H1 (cell line): ENCODE measurements at regions not wholly inside any gene's neighbourhood (a gene's known extent, or its start where the extent isn't known, plus 50 kb on each side); places are given as distances from the start of the nearest gene placed in this dataset.

Source experiments
- CTCF ChIA-PET: fragments of 300-600 bp; sonication (Branson Sonifier 250); formaldehyde crosslinking; loops from one replicate; lab custom pipeline; 2021; ENCODE audit not compliant: partially characterized antibody; lab: Charles Lee
- POLR2A ChIA-PET: fragments of 300-600 bp; sonication (Branson Sonifier 250); formaldehyde crosslinking; loops from one replicate; lab custom pipeline; 2021; ENCODE audit warnings: inconsistent platforms; ENCODE audit not compliant: partially characterized antibody; lab: Charles Lee
- DNase-seq, 2 experiments: peaks; one replicate each; pipeline versions ENCODE4 v3.0.0 to v3.0.0-alpha.2; 2010 to 2022; ENCODE audit warnings: low spot score in 2 of 2, low read depth in 1 of 2, mixed read lengths in 1 of 2
- FAIRE-seq: peaks from 2 replicates; lab custom pipeline; 2011; peaks lifted over from hg19 to GRCh38; lab: Jason Lieb, UNC
- H2AFZ ChIP-seq: 2 replicates; pipeline ENCODE4 v1.8.1; 2012; ENCODE audit warnings: low read length, inconsistent platforms
- H2AK5ac ChIP-seq: 2 replicates; pipeline ENCODE4 v1.6.1; 2013; ENCODE audit warnings: low read depth, low read length
- H2BK120ac ChIP-seq: replicated peaks from 2 replicates; pipeline ENCODE3; 2013; ENCODE audit warnings: low read depth, low read length, inconsistent platforms
- H2BK12ac ChIP-seq: 2 replicates; pipeline ENCODE4 v1.6.1; 2013; ENCODE audit warnings: low read depth, low read length
- H2BK15ac ChIP-seq: 2 replicates; pipeline ENCODE4 v1.6.1; 2013; ENCODE audit warnings: low read length
- H2BK20ac ChIP-seq: 2 replicates; pipeline ENCODE4 v1.6.1; 2013; ENCODE audit warnings: low read length
- H2BK5ac ChIP-seq: 2 replicates; pipeline ENCODE4 v1.6.1; 2013; ENCODE audit warnings: low read depth, low read length
- H3K14ac ChIP-seq: 2 replicates; pipeline ENCODE4 v1.6.1; 2013; ENCODE audit warnings: inconsistent platforms; ENCODE audit not compliant: insufficient read length
- H3K18ac ChIP-seq: 2 replicates; pipeline ENCODE4 v1.6.1; 2013; ENCODE audit warnings: low read length; ENCODE audit errors: extremely low read depth
- H3K23ac ChIP-seq: 2 replicates; pipeline ENCODE4 v1.6.1; 2013; ENCODE audit warnings: inconsistent platforms; ENCODE audit not compliant: insufficient read length
- H3K23me2 ChIP-seq: 2 replicates; pipeline ENCODE4 v1.6.1; 2013; ENCODE audit warnings: low read depth, low read length
- H3K27ac ChIP-seq: 2 replicates; pipeline ENCODE4 v1.6.1; 2011; ENCODE audit warnings: low read depth, low read length, inconsistent platforms
- H3K27me3 ChIP-seq, 4 experiments: replicated peaks in 1 of 4; 1 replicate in 1 of 4; 2 replicates in 3 of 4; pipeline versions ENCODE4 v1.6.1 to v1.8.1; 2011 to 2013; ENCODE audit warnings: low read length in 3 of 4, mild to moderate bottlenecking in 3 of 4, inconsistent platforms in 2 of 4, mixed read lengths in 2 of 4, moderate library complexity in 1 of 4; ENCODE audit not compliant: control insufficient read depth in 3 of 4, insufficient read depth in 3 of 4; ENCODE audit errors: extremely low read depth in 1 of 4
- H3K36me3 ChIP-seq, 4 experiments: 2 replicates each; pipeline versions ENCODE4 v1.6.1 to v1.8.1; 2011 to 2013; ENCODE audit warnings: mild to moderate bottlenecking in 4 of 4, low read length in 3 of 4, moderate library complexity in 2 of 4, control low read depth in 1 of 4, inconsistent platforms in 1 of 4; ENCODE audit not compliant: insufficient read depth in 4 of 4, control insufficient read depth in 2 of 4
- H3K4ac ChIP-seq: replicated peaks from 2 replicates; pipeline ENCODE3; 2013; ENCODE audit warnings: low read length, low read depth, mixed read lengths, inconsistent platforms; ENCODE audit not compliant: insufficient read length
- H3K4me1 ChIP-seq, 4 experiments: replicated peaks in 1 of 4; 1 replicate in 1 of 4; 2 replicates in 3 of 4; pipeline versions ENCODE4 v1.6.1 to v1.8.1; 2011 to 2013; ENCODE audit warnings: low read length in 3 of 4, inconsistent platforms in 2 of 4, mixed read lengths in 1 of 4; ENCODE audit not compliant: insufficient read depth in 4 of 4, control insufficient read depth in 3 of 4
- H3K4me2 ChIP-seq, 2 experiments: 2 replicates each; pipeline versions ENCODE4 v1.6.1 to v1.8.1; 2011 to 2013; ENCODE audit warnings: low read depth in 2 of 2, low read length in 2 of 2, control low read depth in 1 of 2, inconsistent platforms in 1 of 2, mild to moderate bottlenecking in 1 of 2; ENCODE audit not compliant: insufficient read depth in 1 of 2
- H3K4me3 ChIP-seq, 4 experiments: fragments of 200-600, 300-600 bp in 1 of 4; sonication (generic), shearing (Covaris generic), sonication (Bioruptor Twin) in 1 of 4; 2 replicates each; pipeline versions ENCODE4 v1.5.1 to v1.8.1; 2011 to 2016; ENCODE audit warnings: low read length in 4 of 4, low read depth in 3 of 4, control low read depth in 2 of 4, inconsistent platforms in 2 of 4, mild to moderate bottlenecking in 2 of 4, mixed read lengths in 1 of 4, moderate library complexity in 1 of 4; ENCODE audit not compliant: insufficient read depth in 2 of 4; ENCODE audit errors: extremely low read depth in 1 of 4
- H3K56ac ChIP-seq: replicated peaks from 2 replicates; pipeline ENCODE3; 2013; ENCODE audit warnings: low read depth, mild to moderate bottlenecking, mixed read lengths, low read length, inconsistent platforms; ENCODE audit not compliant: insufficient read length
- H3K79me1 ChIP-seq: 2 replicates; pipeline ENCODE4 v1.6.1; 2013; ENCODE audit warnings: low read depth, low read length, control low read depth
- H3K79me2 ChIP-seq, 2 experiments: 2 replicates each; pipeline versions ENCODE4 v1.6.1 to v1.8.1; 2012 to 2013; ENCODE audit warnings: low read length in 2 of 2, mild to moderate bottlenecking in 2 of 2, inconsistent platforms in 1 of 2; ENCODE audit not compliant: insufficient read depth in 2 of 2, control insufficient read depth in 1 of 2
- H3K9ac ChIP-seq, 4 experiments: replicated peaks in 1 of 4; 1 replicate in 1 of 4; 2 replicates in 3 of 4; pipeline versions ENCODE4 v1.6.1 to v1.8.1; 2011 to 2013; ENCODE audit warnings: low read depth in 3 of 4, low read length in 3 of 4, control low read depth in 2 of 4, mild to moderate bottlenecking in 2 of 4, moderate library complexity in 2 of 4, inconsistent platforms in 1 of 4; ENCODE audit errors: extremely low read depth in 1 of 4
- H3K9me3 ChIP-seq, 2 experiments: 2 replicates each; pipeline versions ENCODE4 v1.6.1 to v1.8.1; 2012 to 2013; ENCODE audit warnings: mild to moderate bottlenecking in 2 of 2, moderate library complexity in 2 of 2, control low read depth in 1 of 2, inconsistent platforms in 1 of 2, low read depth in 1 of 2, low read length in 1 of 2, mixed read lengths in 1 of 2; ENCODE audit not compliant: insufficient read depth in 2 of 2
- H4K20me1 ChIP-seq, 2 experiments: replicated peaks in 1 of 2; 2 replicates each; pipeline versions ENCODE3 to v1.8.1; 2011 to 2013; ENCODE audit warnings: inconsistent platforms in 2 of 2, low read length in 2 of 2, mild to moderate bottlenecking in 1 of 2; ENCODE audit not compliant: insufficient read depth in 2 of 2, control insufficient read depth in 1 of 2
- H4K5ac ChIP-seq: 2 replicates; pipeline ENCODE4 v1.6.1; 2013; ENCODE audit warnings: low read length, low read depth, mixed read lengths, inconsistent platforms; ENCODE audit not compliant: insufficient read length
- H4K8ac ChIP-seq: 2 replicates; pipeline ENCODE4 v1.8.0; 2013; ENCODE audit warnings: mild to moderate bottlenecking, moderate library complexity, low read length, inconsistent platforms; ENCODE audit not compliant: insufficient read depth; ENCODE audit errors: extremely low read depth
- H4K91ac ChIP-seq: replicated peaks from 2 replicates; pipeline ENCODE3; 2013; ENCODE audit warnings: low read length, mixed read lengths, inconsistent platforms; ENCODE audit not compliant: insufficient read length
- ATF3 ChIP-seq: IDR thresholded peaks from 2 replicates; pipeline ENCODE4 v1.6.1; 2011; ENCODE audit warnings: low read depth, mild to moderate bottlenecking, low read length; ENCODE audit not compliant: insufficient read depth
- BCL11A ChIP-seq, 2 experiments: IDR thresholded peaks; one replicate each; pipeline ENCODE4 v1.6.1; 2011; ENCODE audit warnings: low read depth in 2 of 2, low read length in 2 of 2, mild to moderate bottlenecking in 2 of 2
- CEBPB ChIP-seq: IDR thresholded peaks from 2 replicates; pipeline ENCODE4 v1.6.1; 2012; ENCODE audit warnings: low read depth, low read length
- E2F6 ChIP-seq: IDR thresholded peaks from 2 replicates; pipeline ENCODE4 v1.6.1; 2012; ENCODE audit warnings: inconsistent platforms
- HDAC2 ChIP-seq, 2 experiments: fragments of 300-600 bp in 1 of 2; sonication (generic) in 1 of 2; IDR thresholded peaks; 2 replicates each; pipeline ENCODE4 v1.6.1; 2011 to 2012; ENCODE audit warnings: low read depth in 2 of 2, low read length in 2 of 2, mild to moderate bottlenecking in 2 of 2, moderate library complexity in 2 of 2, borderline replicate concordance in 1 of 2, inconsistent platforms in 1 of 2
- HDAC6 ChIP-seq: IDR thresholded peaks from one replicate; pipeline ENCODE4 v1.7.1; 2012; ENCODE audit warnings: low read depth, mild to moderate bottlenecking, inconsistent platforms, low read length, moderate library complexity
- PHF8 ChIP-seq: fragments of 200-600 bp; sonication (generic); conservative IDR thresholded peaks from 2 replicates; pipeline ENCODE4 v1.7.1; 2012; ENCODE audit warnings: low read depth, mild to moderate bottlenecking, inconsistent platforms, low read length, moderate library complexity
- WGBS, 2 experiments: shearing (Covaris generic) in 1 of 2; methylation state at CpG; one replicate each; pipeline versions ENCODE4 v1.1.6 to v1.1.7; 2013 to 2015; ENCODE audit warnings: low lambda C conversion rate in 2 of 2, mixed read lengths in 2 of 2, inconsistent platforms in 1 of 2, low coverage in 1 of 2, missing lambda C conversion rate in 1 of 2; ENCODE audit not compliant: insufficient replicate concordance in 2 of 2, insufficient coverage in 1 of 2, insufficient read length in 1 of 2; ENCODE audit errors: extremely low coverage in 1 of 2, missing lambda C conversion rate in 1 of 2; 5-methylcytosine and 5-hydroxymethylcytosine counted together
- TF ChIP-seq, protein P1 (sequence below): IDR thresholded peaks from 2 replicates; pipeline ENCODE4 v1.6.1; 2012; ENCODE audit warnings: inconsistent platforms

GRCh38 chr14:98309591-98309990, 962.4 kb downstream of the BCL11B start:
- DNase-seq (no peak), FAIRE-seq (no peak)
- no peak overlapping the region for H2BK20ac ChIP-seq
- no peak overlapping the region for H2BK5ac ChIP-seq
- H3K9ac ChIP-seq: no peak overlapping the region
- no peak overlapping the region for H3K27ac ChIP-seq
- H4K8ac ChIP-seq: no peak overlapping the region
- H3K79me2 ChIP-seq: no peaks in the 10 kb centered on the region
- WGBS, 2 experiments: 89% methylated on average over 1 of the region's 1 CpG; no CpG with 5 or more reads in 1 of the 2 experiments
- no peak overlapping the region for H3K23ac ChIP-seq
- H4K5ac ChIP-seq: no peak overlapping the region
- POLR2A ChIA-PET: no interaction called here
- no peak overlapping the region for H2BK12ac ChIP-seq
- no peaks in the 10 kb centered on the region for H3K27me3 ChIP-seq
- TF ChIP-seq CEBPB: no peak
- no peak for TF ChIP-seq HDAC6
- no peak for TF ChIP-seq HDAC2 (IDR thresholded peaks at IDR 0.05; ENCODE audit: borderline replicate concordance in 1 of 2, low read depth in 2 of 2, low read length in 2 of 2)
- TF ChIP-seq PHF8: no peak
- no peak for TF ChIP-seq BCL11A (IDR thresholded peaks at IDR 0.05; ENCODE audit: low read depth in 2 of 2, low read length in 2 of 2)
- TF ChIP-seq E2F6: no peak
- TF ChIP-seq ATF3: no peak
- TF ChIP-seq, protein P1, sequence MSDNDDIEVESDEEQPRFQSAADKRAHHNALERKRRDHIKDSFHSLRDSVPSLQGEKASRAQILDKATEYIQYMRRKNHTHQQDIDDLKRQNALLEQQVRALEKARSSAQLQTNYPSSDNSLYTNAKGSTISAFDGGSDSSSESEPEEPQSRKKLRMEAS: no peak
- no peak overlapping the region for H3K4me2 ChIP-seq
- CTCF ChIA-PET: interaction anchor here (0.6 kb wide), 1 partner anchor 168 kb away, joined by 3 read pairs; no protein-coding TSS in a partner anchor
- H3K56ac ChIP-seq: no peak overlapping the region
- H4K20me1 ChIP-seq: no peaks in the 10 kb centered on the region
- H3K23me2 ChIP-seq: peaks cover 2% of the 10 kb centered on the region; the same call in 1 of the 2 replicates
- no peak overlapping the region for H2AFZ ChIP-seq
- H3K14ac ChIP-seq: no peak overlapping the region
- H3K4ac ChIP-seq: no peak overlapping the region
- no peak overlapping the region for H3K18ac ChIP-seq
- H3K79me1 ChIP-seq: no peaks in the 10 kb centered on the region
- no peak overlapping the region for H2AK5ac ChIP-seq
- no peak overlapping the region for H3K4me3 ChIP-seq
- H3K9me3 ChIP-seq: no peaks in the 10 kb centered on the region
- H4K91ac ChIP-seq: no peak overlapping the region
- no peak overlapping the region for H2BK120ac ChIP-seq
- H2BK15ac ChIP-seq: no peak overlapping the region
- H3K36me3 ChIP-seq: no peaks in the 10 kb centered on the region
- H3K4me1 ChIP-seq: no peaks in the 10 kb centered on the region
